ENCODE measurements at regions not wholly inside any gene's neighbourhood (a gene's known extent, or its start where the extent isn't known, plus 50 kb on each side); places are given as distances from the start of the nearest gene placed in this dataset.

GRCh38 chr20:22771706-22772105 is 187.3 kb upstream of the FOXA2 start:
- TF ChIP-seq POLR2A (IDR thresholded peaks at IDR 0.05; ENCODE audit: low read depth, low read length) (no peak), POLR2AphosphoS5 (IDR thresholded peaks at IDR 0.05; ENCODE audit: low read depth, low read length) (no peak), TAF1 (IDR thresholded peaks at IDR 0.05; ENCODE audit: low read depth, low read length) (no peak), SPI1 (IDR thresholded peaks at IDR 0.05; ENCODE audit: low read depth, low read length) (no peak), POU2F2 (IDR thresholded peaks at IDR 0.05; ENCODE audit: low read depth, low read length) (no peak)
